ENCODE measurements at regions not wholly inside any gene's neighbourhood (a gene's known extent, or its start where the extent isn't known, plus 50 kb on each side); places are given as distances from the start of the nearest gene placed in this dataset.

DNA sequence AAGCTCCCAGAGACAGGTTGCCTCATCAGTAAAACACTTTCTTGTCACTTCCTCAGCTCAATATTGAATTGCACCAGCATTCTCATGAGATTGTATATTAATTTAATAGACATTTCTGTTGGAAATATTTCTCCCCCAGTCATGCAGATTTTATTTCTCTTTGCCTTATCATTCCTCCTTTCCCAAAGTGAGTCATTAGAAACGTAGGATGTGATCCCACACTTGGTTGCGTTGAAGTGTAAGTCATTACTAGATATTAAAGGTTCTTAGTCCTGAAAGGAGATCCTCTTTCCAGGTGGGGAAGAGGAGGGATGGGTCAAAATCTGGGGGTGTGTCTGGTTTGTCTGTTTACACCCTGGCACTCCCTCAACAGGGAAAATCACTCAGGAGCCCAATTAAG is 438.2 kb downstream of the SLC4A3 start:
- H3K36me3 ChIP-seq, result no peaks in the 10 kb centered on the region
- no peak for ATAC-seq

DNA sequence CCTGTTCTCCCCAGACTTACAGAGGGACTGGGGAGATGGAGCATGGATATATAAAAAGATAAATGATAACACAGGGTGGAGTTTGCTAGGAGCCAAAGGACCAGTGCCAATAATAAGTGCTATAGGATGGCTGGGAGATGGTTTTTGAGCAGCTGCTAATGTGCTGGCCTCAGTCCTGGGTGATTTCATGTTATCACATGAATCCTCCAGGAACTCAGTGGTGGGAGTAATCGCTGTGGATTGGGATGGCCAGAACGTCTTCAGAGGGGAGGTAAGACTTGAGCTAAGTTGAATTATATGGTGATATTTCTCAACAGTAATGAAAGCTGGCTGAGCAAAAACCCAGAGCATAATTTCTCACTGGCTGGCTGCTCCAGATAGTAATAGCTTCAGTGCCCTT is 441.4 kb downstream of the SLC4A3 start:
- ATAC-seq, result no peak
- no peaks in the 10 kb centered on the region for H3K36me3 ChIP-seq
- in situ Hi-C loops (cut with MboI; ENCODE audit: low sequenced_read_pairs in 4 of 4), result no loop called here
- H3K4me1 ChIP-seq, result no peaks in the 10 kb centered on the region
- intact Hi-C loops (cut with DNase I; ENCODE audit: low total_unique reads), result no loop called here
- no peak overlapping the region for H3K27ac ChIP-seq
- no peak overlapping the region for H3K4me3 ChIP-seq
- TF ChIP-seq POLR2A (IDR thresholded peaks at IDR 0.05), result no peak
- TF ChIP-seq, protein P1, sequence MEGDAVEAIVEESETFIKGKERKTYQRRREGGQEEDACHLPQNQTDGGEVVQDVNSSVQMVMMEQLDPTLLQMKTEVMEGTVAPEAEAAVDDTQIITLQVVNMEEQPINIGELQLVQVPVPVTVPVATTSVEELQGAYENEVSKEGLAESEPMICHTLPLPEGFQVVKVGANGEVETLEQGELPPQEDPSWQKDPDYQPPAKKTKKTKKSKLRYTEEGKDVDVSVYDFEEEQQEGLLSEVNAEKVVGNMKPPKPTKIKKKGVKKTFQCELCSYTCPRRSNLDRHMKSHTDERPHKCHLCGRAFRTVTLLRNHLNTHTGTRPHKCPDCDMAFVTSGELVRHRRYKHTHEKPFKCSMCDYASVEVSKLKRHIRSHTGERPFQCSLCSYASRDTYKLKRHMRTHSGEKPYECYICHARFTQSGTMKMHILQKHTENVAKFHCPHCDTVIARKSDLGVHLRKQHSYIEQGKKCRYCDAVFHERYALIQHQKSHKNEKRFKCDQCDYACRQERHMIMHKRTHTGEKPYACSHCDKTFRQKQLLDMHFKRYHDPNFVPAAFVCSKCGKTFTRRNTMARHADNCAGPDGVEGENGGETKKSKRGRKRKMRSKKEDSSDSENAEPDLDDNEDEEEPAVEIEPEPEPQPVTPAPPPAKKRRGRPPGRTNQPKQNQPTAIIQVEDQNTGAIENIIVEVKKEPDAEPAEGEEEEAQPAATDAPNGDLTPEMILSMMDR (IDR thresholded peaks at IDR 0.05 in 4 of 5, conservative IDR thresholded peaks at IDR 0.05 in 1 of 5), result no peak
- H3K27me3 ChIP-seq, result no peaks in the 10 kb centered on the region
- DNase-seq, result no peak
- H3K9me3 ChIP-seq, result no peaks in the 10 kb centered on the region

More for the DNA sequence above, 438.2 kb downstream of the SLC4A3 start:
- Histone ChIP-seq H3K27ac (no peak overlapping the region), H3K4me3 (no peak overlapping the region), H3K9me3 (no peaks in the 10 kb centered on the region), H3K4me1 (no peaks in the 10 kb centered on the region), H3K27me3 (no peaks in the 10 kb centered on the region)
- no peak for DNase-seq
- in situ Hi-C loops (cut with MboI; ENCODE audit: low sequenced_read_pairs in 4 of 4) (no loop called here), intact Hi-C loops (cut with DNase I; ENCODE audit: low total_unique reads) (no loop called here)
- TF ChIP-seq, protein P1 (IDR thresholded peaks at IDR 0.05 in 4 of 5, conservative IDR thresholded peaks at IDR 0.05 in 1 of 5), result no peak
- no peak for TF ChIP-seq POLR2A (IDR thresholded peaks at IDR 0.05)

DNA sequence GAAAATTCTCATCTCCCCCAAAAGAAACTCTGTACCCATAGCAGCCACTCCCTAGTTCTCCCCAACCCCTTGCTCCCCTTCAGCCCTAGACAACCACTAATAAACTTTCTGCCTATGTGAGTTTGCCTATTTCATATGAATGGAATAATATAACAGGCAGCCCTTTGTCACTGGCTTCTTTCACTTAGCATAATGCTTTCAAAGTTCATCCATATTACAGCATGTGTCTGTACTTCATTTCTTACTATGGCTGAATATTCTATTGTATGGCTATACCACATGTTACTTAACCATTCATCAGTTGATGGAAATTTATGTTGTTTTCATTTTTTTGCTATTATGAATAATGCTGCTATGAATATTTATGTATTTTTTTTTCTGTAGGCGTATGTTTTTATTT is 442.9 kb downstream of the SLC4A3 start:
- TF ChIP-seq POLR2A (IDR thresholded peaks at IDR 0.05), result no peak
- TF ChIP-seq, protein P1 (IDR thresholded peaks at IDR 0.05 in 4 of 5, conservative IDR thresholded peaks at IDR 0.05 in 1 of 5), result no peak
- Histone ChIP-seq H3K4me3 (no peak overlapping the region), H3K36me3 (no peaks in the 10 kb centered on the region), H3K4me1 (no peaks in the 10 kb centered on the region), H3K27ac (no peak overlapping the region), H3K27me3 (no peaks in the 10 kb centered on the region), H3K9me3 (no peaks in the 10 kb centered on the region)
- in situ Hi-C loops (cut with MboI; ENCODE audit: low sequenced_read_pairs in 4 of 4), result no loop called here
- ATAC-seq (no peak), DNase-seq (no peak)
- intact Hi-C loops (cut with DNase I; ENCODE audit: low total_unique reads), result no loop called here

DNA sequence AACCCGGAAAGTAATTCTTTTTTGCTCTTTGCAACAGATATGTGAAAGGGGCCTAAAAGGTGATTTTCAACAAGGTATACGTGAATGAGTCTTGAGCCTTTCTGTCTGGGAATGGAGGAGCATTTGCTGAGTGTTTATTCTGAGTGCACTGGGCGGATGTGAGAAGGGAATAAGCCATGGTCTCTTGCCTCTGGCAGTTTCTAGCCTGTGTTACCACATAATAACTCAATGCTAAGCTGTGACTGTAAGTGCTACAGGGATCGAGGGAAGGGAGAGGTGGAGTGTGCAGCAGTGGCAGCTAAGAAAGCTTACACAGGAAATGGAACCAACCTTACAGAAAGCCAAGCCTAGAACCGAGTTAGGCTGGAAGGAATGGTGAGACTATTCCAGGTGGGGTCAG is 444.3 kb downstream of the SLC4A3 start:
- intact Hi-C loops (cut with DNase I; ENCODE audit: low total_unique reads), result no loop called here
- no peaks in the 10 kb centered on the region for H3K9me3 ChIP-seq
- ATAC-seq (no peak), DNase-seq (no peak)
- in situ Hi-C loops (cut with MboI; ENCODE audit: low sequenced_read_pairs in 4 of 4), result no loop called here
- H3K36me3 ChIP-seq, result no peaks in the 10 kb centered on the region
- no peaks in the 10 kb centered on the region for H3K27me3 ChIP-seq
- no peak overlapping the region for H3K4me3 ChIP-seq
- H3K27ac ChIP-seq, result no peak overlapping the region
- TF ChIP-seq, protein P1 (IDR thresholded peaks at IDR 0.05 in 4 of 5, conservative IDR thresholded peaks at IDR 0.05 in 1 of 5), result no peak
- TF ChIP-seq POLR2A (IDR thresholded peaks at IDR 0.05), result no peak
- no peaks in the 10 kb centered on the region for H3K4me1 ChIP-seq

DNA sequence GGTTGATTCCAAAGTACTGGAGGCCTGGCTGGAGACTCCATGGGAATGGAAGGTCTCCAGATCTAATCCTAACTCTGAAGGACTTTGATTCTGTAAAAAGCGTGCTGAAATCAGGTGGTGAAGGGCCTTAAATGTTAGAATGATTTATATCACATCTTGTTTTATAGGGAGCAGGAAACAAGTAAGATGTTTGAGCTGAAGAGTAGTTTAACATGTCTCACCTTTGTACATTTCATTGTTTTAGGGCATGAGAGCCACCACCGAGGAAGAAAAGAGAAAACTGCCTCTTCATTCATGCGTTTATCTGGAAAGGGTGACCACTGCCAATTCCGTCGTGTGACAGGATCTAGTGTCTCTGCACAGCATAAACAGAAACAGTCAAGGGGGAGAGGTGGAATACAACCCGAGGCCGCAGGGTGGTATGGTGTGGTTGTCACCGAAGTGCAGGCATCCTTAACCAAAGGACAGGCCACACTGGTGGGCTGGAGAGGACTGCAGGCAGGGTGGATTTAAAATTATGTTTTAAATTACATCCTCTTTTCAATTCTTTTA is 445.3 kb downstream of the SLC4A3 start:
- DNase-seq (no peak), ATAC-seq (no peak)
- Histone ChIP-seq H3K27me3 (no peaks in the 10 kb centered on the region), H3K27ac (no peak overlapping the region), H3K9me3 (no peaks in the 10 kb centered on the region), H3K4me3 (no peak overlapping the region), H3K4me1 (no peaks in the 10 kb centered on the region), H3K36me3 (no peaks in the 10 kb centered on the region)
- intact Hi-C loops (cut with DNase I; ENCODE audit: low total_unique reads), result no loop called here
- in situ Hi-C loops (cut with MboI; ENCODE audit: low sequenced_read_pairs in 4 of 4), result no loop called here
- no peak for TF ChIP-seq POLR2A (IDR thresholded peaks at IDR 0.05)
- TF ChIP-seq, protein P1 (IDR thresholded peaks at IDR 0.05 in 4 of 5, conservative IDR thresholded peaks at IDR 0.05 in 1 of 5), result no peak

Measured in gastrocnemius medialis (tissue), 4 donors.